CD4-positive, alpha-beta T cell treated with Interleukin-21 for 1 hour (primary cell): ENCODE measurements at regions not wholly inside any gene's neighbourhood (a gene's known extent, or its start where the extent isn't known, plus 50 kb on each side); places are given as distances from the start of the nearest gene placed in this dataset.
A peak's percentile ranks its signal among the peaks of the same experiment; 100 is the strongest.

ENCODE experiments used
- DNase-seq: peaks from one replicate; pipeline ENCODE4 v3.0.0-alpha.2; 2020

DNA sequence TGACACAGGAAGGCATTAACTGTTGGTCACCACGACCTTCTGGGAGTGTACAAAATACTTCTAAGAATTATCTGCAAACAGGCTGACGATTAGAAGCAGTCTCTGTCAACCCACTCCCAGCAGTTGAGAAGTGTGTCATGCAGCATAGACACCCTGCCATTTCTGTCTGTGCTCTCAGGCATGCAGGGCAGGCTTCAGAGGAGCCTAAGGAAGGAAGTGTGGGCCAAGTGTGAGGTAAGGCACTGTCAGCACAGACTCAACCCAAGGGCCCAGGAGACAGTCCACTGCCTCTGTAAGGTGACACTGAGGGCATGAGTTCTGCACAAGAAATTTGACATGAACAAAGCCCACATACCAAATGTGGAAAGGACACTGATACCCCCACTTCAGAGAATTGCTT is 109.0 kb upstream of the VIPR2 start:
- DNase-seq: peak; percentile 6

DNA sequence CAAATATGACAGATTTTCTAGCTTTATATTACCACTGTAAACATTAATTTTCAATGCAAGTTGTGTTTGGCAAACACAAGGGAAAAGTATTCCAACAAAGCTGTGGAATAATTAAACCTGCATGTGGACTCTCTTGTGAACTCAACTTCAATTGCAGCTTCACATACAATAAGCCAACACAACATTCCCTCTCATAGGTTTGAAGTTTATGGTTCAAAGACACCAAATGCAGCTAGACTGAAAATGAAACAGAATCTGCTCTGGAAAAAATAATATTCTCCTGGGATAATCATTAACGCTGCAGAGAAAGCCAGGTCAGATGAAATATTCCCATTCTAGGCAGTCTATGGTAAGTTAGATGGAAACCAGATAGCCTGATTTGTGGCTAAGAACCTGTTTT is 105.8 kb upstream of the VIPR2 start:
- DNase-seq: no peak

DNA sequence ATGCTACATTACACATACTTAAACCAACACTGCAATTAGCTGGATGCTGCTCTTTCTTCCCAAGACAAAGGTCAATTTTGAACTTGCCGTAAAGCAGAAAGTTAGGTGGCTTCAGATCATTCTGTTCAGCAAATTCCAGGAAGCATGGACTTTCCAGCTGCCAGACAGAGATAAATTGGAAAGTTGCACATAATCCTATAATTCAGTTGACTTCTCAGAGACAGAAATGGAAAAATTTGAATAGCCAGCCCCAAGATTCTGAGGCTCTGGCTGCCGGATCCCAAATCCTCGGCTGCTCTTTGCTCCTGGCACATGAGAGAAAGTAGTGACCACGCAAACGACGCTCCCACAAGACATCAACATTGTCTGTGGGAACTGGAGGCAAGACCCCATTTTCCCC is 105.0 kb upstream of the VIPR2 start:
- no peak for DNase-seq

DNA sequence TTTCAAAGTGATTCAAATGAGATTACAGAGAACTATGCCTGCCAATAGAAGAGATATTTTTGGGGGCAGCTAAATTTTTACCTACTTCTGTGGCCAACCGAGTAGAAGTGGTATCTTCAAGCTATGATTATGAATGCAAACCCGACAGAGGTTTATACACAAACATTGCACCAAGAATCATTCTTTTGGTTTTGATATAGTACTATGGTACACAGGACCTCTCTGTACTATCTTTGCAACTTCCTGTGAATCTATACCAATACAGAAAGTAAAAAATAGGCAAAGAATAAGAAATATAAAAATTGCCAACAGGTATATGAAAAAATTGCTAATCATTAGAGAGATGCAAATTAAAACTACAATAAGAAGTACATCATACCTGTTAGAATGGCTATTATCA is 103.2 kb upstream of the VIPR2 start:
- DNase-seq: no peak

DNA sequence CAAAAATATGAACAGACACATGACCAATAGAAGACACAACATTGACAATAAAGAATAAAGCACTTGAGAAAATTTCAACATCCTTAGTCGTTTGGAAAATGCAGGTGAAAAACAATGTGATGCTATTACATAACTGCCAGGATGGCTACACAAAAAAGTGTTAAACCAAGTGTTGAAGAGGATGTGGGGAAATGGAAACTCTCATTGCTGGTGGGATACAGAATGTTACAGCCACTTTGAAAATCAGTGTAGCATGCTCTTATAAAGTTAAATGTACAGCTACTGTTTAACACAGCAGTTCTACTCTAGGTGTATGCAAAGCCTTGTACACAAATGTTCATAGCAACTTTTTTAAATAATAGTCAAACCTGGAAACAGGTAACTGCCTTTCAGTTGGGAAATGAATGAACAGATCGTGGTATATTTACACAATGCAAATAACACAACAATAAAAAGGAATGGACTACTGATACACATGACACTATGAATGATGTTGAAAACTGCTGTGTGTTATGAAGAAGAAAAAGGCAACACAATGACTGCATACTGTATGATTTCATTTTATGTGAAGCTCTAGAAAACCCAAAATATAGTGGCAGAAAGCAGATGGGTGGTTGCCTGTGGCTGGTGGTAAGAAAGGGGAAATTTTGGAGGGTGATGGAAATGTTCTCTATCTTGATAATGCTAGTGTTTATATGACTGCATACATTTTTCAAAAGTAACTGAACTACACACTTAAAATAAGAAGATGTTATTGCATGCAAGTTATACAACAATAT is 102.2 kb upstream of the VIPR2 start:
- no peak for DNase-seq

DNA sequence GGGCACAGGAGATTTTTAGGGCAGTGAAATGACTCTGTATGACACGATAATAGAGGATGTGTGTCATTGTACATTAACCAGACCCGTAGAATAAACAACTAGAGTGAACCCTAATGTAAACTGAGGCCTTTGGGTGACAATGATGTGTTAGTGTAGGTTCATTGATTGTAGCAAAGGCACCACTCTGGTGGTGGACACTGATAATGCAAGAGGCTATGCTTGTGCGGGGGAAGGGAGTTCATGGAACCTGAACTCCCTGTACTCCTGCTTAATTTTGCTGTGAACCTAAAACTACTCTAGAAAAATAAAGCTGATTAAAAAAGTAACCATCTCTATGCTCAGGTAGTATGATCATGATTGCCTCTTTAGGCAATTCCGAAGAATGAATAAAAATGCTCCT is 96.3 kb upstream of the VIPR2 start:
- no peak for DNase-seq

DNA sequence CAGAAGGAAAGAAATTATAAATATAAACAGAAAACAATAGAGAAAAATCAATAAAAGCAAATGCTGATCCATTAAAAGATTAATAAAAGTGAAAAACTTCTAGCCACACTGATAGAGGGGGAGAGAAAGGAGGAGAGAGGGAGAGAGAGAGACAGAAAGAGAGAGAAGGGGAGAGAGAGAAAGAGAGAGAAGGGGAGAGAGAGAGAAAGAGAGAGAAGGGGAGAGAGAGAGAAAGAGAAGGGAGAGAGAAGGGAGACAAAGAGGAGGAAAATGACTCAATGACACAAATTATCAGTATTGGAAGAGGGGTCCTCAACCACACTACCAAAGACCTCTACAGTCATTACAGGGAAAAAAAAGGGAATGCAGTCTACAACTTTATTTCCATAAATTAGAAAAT is 94.4 kb upstream of the VIPR2 start:
- no peak for DNase-seq

DNA sequence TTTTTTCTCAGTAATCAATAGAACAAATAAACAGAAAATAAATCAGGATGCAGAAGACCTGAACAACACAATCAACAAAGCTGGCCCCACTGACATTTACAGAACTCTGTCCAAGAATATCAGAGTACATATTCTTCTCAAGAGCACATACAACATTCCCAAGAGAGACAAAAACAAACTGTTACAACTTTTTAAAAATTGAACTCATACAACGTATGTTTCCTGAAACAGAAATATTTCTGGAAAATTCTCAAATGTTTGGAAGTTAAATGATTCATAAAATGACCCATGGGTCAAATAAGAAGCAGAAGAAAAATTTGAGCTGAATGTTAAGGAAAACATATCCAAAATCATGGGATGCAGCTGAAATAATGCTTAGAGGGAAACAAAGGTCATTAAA is 93.9 kb upstream of the VIPR2 start:
- DNase-seq: no peak

DNA sequence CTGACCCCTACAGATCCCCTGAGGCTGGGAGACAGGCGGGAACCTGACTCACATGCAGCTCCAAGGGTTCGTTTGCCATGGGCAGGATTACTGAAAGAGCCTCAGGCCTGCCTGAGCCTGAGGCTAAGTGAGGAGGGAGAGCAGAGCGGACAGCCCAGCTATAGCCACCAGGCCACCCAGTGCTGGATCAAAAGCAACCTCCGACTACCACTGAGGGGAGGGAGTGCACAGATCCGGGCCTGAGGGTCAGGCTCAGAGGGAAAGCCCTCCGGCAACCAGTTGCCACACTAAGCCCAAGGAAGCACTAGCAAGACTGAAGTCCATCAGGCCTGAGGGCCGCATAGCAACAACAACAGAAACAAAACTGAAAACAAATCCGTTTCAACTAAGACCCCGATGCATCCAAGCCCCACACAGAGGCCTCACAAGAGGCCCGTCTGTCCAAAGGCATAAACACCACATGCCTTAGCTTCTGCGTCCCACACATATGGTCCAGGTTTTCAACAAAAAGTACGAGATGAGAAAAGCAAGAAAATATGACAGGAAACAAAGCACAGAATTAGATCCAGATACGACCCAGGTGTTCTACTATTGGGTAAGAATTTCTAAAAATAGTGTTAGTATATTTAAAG is 92.5 kb upstream of the VIPR2 start:
- DNase-seq: no peak

DNA sequence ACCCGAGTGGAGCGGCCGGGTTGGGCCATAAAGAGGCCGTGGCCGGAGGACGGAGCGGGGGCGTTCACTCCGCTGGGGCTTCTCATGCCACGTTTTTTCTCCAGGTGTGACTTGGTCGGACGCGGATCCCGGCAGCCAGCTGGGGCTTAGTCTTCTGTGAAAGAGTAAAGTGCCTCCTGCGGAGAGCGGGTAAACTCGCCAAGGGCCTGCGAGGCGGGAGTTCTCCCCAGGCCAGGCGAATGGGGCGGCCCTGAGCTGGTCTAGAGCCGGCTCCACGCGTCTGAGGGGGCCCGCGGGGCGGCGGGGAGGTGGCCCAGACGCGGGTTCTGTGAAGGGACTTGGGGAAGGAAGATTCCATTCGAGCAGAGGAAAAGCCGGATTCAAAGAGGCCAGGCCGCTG is 86.3 kb upstream of the VIPR2 start:
- DNase-seq: no peak

DNA sequence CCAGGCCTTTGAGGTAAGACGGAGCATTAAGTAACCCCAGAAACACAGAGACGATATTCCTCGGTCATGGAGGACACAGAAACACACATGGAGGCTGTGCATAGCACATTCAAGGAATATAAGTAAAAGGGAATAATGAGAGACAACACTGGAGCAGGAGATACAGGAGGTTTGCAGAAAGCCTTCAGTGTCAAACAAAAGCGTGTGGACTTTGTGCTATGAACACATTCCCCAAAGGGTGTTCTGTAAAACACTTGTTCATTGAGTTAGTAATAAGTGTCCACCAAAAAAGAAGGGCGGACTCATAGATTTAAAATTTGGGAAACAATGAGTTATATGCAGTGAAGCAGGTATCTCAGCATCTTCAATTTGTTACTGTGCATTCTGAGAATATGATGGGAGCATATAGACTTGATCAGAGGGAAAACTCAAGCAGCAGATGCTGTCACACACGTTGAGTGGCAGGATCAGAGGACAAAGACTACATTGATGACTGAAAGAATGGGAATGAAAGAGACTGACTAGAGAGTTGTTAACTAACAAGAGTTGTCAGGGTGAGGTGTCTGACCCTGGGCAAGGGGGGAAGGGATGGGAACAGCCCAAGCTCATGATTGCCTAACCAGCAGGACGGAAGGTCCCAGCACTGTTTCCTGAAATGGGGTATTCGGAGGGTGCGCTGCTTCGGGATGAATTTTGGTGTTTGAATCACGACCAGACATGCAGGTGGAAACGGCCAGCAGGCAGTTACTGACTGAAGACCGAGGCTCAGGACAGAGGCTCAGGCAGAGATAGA is 85.2 kb upstream of the VIPR2 start:
- no peak for DNase-seq

DNA sequence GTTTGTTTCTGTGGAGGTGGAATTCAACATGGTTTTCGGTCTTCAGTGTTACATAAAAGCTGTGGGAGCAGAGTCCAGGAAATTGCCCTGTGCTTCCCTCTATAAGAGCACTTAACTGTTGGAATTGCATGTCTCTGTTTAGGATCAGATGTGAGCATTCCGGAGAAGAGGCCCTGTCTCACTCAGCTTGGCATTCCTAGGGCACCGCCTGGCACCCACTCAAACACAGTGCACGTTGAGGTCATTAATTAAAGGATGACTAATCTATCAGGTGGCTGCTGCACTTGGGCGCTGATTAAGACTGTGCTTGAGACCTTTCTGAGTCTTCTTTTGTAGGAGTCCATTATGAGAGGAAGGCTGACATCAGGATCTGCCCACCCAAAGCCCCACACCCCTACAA is 82.8 kb upstream of the VIPR2 start:
- no peak for DNase-seq

DNA sequence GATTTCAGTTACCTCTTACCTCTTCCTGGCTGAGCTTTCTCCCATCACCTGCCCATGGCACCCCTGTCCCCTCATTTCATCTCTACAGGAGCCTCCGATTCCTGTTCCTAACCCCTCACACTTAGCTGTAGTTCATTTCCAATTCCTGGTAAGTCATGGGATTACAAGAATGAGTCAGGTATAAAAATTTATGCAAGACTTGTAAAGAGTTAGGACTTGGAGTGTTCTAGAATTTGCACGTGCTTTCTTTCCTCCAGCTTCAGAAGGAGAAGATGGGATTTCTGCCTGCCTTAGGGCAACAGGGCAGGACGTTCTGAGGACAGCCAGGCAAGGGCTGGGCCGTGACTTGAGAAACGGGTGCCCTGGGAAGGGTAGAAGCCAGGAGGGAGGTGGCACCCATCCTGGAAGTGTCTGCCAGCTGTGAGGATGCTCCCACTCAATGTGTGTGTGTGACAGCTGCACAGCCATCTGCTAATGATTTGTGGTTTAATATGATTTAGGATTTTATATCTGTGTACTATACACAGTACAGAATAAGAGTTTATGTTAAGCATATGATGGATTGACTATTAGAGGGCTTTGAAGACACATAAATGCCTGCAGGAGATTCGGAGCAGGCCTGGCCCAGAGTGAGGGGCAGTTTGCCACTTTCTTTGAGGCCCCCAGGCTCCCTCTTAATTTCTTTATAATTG is 81.5 kb upstream of the VIPR2 start:
- DNase-seq: no peak

DNA sequence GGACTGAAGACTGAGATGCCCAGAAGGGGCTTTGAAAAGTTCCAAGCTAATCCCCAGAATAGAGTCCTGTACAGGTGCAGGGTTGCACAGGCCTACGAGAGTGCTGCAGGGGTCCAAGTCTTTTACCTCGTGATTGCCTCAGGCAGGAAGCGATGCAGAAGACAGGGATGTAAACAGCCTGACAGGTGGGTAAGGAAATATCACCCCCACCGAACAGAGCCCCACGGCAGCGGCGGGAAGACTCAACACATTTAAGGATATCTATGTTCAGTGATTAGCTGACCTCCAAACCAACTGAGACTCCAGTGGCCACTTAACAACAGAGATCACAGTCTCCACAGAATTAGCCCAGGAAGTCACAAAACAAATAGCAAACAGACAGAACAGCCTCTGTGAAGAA is 73.9 kb upstream of the VIPR2 start:
- DNase-seq: no peak

DNA sequence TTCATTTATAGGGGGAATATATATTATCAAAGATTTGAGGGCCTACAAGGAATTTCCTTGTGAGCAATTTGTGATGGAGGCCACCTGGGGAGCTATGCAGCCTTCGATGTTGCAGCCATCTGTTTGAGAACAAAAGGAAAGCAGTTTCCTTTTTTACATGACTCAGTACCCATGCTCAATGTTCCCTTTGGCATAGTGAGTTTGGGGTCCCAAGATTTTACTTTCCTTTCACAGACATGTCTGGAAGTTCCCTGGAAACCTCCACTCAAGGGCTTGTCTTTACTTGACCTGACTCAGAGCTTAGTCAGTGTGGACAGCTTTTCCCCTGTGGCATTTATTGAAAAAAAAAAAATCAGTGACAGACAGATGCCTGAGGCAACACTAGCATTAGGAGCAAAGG is 73.5 kb upstream of the VIPR2 start:
- no peak for DNase-seq

DNA sequence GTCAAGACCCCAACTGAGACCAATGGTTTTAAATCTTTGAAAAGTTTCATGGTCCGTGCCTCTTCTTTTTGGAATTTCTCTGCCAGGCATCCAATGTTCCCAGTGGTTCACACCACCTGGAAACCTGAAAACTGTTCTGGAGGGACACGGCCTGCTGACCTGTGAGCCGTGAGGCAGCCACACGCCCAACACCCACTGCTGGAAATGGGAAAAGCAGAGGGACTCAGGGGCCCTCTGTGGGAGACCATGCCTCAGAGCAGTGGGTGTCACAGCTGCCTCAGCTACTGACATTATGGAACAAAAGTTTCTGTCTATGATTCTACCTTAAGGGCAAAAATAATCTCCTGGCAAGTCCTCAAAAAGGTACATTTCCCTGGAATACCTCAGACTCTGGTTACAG is 70.4 kb upstream of the VIPR2 start:
- no peak for DNase-seq

DNA sequence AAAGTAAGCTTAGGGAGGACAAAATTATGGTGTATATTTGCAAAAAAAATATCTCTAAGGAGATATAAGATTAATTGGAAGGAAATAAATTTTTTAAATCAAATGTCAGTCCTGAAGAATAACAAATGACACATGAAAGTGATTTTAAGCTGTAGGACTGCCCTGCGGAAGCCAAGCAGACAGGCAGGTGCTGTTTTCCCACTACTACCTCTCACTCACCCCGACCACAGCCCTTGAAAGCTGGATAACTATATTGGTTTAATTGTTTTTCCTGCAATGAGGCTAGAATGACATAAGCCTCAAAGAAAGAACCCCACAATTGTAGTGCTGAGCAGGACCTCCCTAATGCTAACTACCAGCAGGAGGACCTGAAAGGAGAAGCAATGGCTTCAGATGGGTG is 68.6 kb upstream of the VIPR2 start:
- DNase-seq: no peak

DNA sequence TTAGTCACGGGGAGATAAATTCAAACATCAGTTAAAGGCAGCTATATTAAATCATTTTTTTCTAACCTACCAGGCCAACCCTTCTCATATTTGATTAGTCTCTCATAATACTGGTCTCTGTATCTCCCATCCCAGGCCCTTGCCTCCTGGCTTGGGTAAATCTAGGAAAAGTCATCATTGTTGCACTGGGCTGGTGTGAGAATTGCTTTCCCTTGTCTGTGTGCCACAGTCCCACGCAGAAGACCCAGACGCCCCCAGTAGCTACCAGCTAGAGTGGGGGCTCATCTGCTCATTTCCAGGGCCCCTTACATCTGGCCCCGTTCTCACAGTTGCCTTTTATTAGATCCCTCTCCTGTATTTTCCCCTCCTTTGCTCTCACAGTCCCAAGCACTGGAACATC is 67.6 kb upstream of the VIPR2 start:
- DNase-seq: no peak

DNA sequence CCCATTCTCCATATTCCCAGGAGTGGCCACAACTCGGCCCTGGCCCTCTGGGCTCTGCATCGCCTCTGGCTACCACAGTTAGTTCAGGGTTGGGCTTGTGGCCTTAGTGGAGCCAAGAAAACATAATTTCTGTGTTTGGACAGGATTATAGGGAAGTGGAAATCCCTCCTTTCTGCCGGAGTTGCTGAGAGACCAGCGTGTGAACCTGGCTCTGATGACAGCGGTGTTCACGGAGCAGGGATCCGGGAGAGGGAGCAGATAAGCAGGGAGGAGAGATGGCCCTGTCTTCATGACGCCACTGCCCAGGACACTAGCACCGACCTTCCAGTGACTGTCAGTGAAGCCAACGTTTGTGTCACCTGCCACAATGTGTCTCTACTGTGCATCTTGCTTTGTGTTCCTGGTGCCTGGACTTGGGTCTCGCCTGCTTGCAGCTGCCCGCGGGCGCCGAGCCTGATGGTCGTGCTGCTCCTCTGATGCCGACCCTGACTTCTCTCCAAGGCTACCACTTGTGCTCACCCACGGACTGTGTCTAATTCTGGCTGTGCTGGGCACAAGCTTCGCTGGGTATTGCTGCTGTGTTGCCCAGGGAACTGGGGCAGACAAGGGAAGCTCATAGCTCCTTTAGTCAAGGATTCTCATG is 67.0 kb upstream of the VIPR2 start:
- DNase-seq: no peak

DNA sequence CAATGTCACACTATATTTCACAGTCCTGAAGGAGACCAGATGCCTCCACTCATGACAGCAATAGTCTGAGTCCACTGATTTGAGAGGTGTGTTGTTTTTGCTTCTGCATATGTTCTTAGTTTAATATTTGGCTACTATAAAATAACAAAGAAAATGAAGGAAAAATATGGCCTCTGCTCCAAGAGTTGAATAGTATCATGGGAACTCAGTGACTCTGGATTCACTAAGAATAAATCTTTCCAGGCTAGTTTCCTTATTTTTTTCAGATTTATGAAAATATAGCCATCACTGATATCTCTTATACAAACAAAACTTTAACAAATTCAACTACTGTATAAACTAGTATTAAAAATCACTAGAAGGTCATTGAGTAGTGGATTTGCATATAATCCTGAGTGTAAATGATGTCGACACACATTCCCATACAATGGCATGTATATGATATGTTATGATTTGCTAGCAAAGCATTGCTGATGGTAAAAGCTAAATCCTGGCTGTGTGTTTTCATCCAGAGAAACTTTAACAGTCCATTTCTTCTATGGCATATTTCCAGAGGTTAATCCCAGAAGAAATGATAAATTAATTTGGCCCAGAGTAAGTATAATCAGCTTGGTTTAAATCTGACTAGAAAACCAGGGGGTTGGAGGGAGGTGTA is 66.0 kb upstream of the VIPR2 start:
- DNase-seq: no peak

DNA sequence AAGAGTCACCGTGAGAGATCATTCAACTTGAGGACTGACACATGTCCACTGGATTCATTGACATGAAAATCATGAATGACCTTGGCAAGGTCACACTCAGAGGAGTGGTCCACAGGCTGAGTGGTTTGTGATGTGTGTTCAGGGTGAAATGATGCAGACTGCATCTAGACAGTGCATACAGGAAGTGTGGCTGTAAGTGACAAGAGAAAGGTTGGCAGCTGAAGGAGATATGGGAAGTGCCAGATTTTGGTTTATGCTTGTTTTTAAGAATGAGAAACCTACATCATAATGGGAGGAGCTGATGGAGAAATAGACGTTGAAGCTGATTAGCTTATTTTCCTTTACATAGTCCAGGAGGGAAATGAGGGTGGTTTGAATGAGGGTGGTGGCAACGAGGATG is 64.8 kb upstream of the VIPR2 start:
- DNase-seq: peak; percentile 40

DNA sequence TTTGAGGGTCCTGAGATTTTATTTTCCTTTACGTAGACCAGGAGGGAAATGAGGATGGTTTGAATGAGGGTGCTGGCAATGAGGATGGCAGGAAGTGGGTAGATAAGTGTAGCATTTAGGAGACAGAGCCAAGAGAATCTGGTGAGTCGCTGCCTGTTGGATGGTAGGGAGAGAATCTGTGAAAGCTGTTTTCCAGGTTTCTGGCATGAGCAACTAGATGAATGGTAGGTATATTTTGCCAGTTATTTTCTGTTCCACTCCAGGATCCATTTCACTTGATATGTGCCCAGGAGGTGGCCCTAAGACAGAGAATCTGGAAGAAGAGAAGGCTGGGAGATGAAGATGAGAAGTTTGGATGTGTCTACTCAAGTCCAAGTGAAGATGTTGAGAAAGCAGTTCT is 63.3 kb upstream of the VIPR2 start:
- no peak for DNase-seq

DNA sequence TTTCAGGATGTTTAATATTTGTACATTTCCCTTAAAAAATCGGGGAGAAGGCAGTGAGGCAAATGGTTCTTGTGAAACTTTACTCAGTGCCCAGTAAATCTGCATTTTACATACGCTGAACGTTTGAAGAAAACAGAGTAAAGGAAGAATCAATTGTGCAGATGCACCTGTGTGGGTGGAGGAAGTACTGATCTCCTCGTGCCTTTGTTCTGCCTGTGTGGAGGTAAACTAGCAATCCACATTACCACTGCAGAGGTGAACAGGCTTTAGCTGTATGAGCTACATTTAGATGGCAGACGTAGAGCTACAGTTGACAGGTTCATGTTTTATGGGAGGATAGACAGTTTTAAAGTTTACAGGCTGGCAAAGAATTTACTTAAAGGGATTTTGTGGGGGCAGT is 62.7 kb upstream of the VIPR2 start:
- no peak for DNase-seq
